Caco-2 (cell line): ENCODE measurements at regions not wholly inside any gene's neighbourhood (a gene's known extent, or its start where the extent isn't known, plus 50 kb on each side); places are given as distances from the start of the nearest gene placed in this dataset.
A peak's percentile ranks its signal among the peaks of the same experiment; 100 is the strongest.

Experiments
- BruUV-seq: library from RNA; stranded (reverse); fragments of 400-500 nt; replicated peaks from 2 replicates; lab custom pipeline; 2021; lab: Mats Ljungman, UMichigan
- CTCF ChIA-PET: fragments of 300-600 bp; sonication (Branson Sonifier 250); formaldehyde crosslinking; loops from one replicate; lab custom pipeline; 2022; ENCODE audit warnings: antibody characterized with exemption; lab: Charles Lee
- POLR2A ChIA-PET: fragments of 300-600 bp; sonication (Branson Sonifier 250); formaldehyde crosslinking; loops from one replicate; lab custom pipeline; 2022; ENCODE audit warnings: antibody characterized with exemption; lab: Charles Lee
- DNase-seq, 2 experiments: peaks; one replicate each; pipeline versions ENCODE4 v3.0.0 to v3.0.0-alpha.2; 2020 to 2022
- H3K27me3 ChIP-seq: replicated peaks from 2 replicates; pipeline ENCODE4 v1.6.0; 2011; ENCODE audit warnings: low read length; ENCODE audit not compliant: control insufficient read depth, insufficient read depth
- H3K36me3 ChIP-seq: 2 replicates; pipeline ENCODE4 v1.5.1; 2011; ENCODE audit warnings: low read length; ENCODE audit not compliant: control insufficient read depth, insufficient read depth
- H3K4me1 ChIP-seq: fragments of 250-450 bp; sonication (Bioruptor Pico); 2 replicates; pipeline ENCODE4 v1.5.1; 2020; ENCODE audit warnings: mild to moderate bottlenecking
- H3K4me3 ChIP-seq: 2 replicates; pipeline ENCODE4 v1.5.1; 2011; ENCODE audit warnings: low read depth, mild to moderate bottlenecking, control low read depth, low read length
- H3K9me3 ChIP-seq: fragments of 250-450 bp; sonication (Bioruptor Pico); 2 replicates; pipeline ENCODE4 v1.5.1; 2020; ENCODE audit warnings: mild to moderate bottlenecking, moderate library complexity
- H3K27ac Mint-ChIP-seq: one replicate; pipeline ENCODE4 v1.8.0; 2022; ENCODE audit warnings: mixed read lengths; ENCODE audit not compliant: unreplicated experiment
- H3K27me3 Mint-ChIP-seq: one replicate; pipeline ENCODE4 v1.8.0; 2022; ENCODE audit warnings: mixed read lengths; ENCODE audit not compliant: insufficient read depth, unreplicated experiment
- H3K36me3 Mint-ChIP-seq: one replicate; pipeline ENCODE4 v1.8.0; 2022; ENCODE audit warnings: mild to moderate bottlenecking, mixed read lengths; ENCODE audit not compliant: insufficient read depth, unreplicated experiment
- H3K4me1 Mint-ChIP-seq: one replicate; pipeline ENCODE4 v1.8.0; 2022; ENCODE audit warnings: low read depth, mixed read lengths; ENCODE audit not compliant: unreplicated experiment
- H3K4me3 Mint-ChIP-seq: one replicate; pipeline ENCODE4 v1.8.0; 2022; ENCODE audit warnings: mild to moderate bottlenecking, moderate library complexity, mixed read lengths; ENCODE audit not compliant: unreplicated experiment
- H3K9me3 Mint-ChIP-seq: one replicate; pipeline ENCODE4 v1.8.0; 2022; ENCODE audit warnings: mixed read lengths; ENCODE audit not compliant: unreplicated experiment
- CTCF ChIP-seq, 2 experiments: fragments of 200-600 bp in 1 of 2; IDR thresholded peaks; 1 replicate in 1 of 2; 2 replicates in 1 of 2; pipeline versions ENCODE4 v1.5.1 to v1.8.0; 2011 to 2022; ENCODE audit warnings: antibody characterized with exemption in 1 of 2, control low read depth in 1 of 2, inconsistent platforms in 1 of 2, low read depth in 1 of 2, low read length in 1 of 2, mild to moderate bottlenecking in 1 of 2, moderate library complexity in 1 of 2; ENCODE audit not compliant: insufficient read depth in 1 of 2, severe bottlenecking in 1 of 2, unreplicated experiment in 1 of 2
- intact Hi-C: fragments of 100-400 bp; cut with micrococcal nuclease; formaldehyde crosslinking; loops from one replicate; pipeline ENCODE4 v1.10.0; 2022; ENCODE audit not compliant: unreplicated experiment

DNA sequence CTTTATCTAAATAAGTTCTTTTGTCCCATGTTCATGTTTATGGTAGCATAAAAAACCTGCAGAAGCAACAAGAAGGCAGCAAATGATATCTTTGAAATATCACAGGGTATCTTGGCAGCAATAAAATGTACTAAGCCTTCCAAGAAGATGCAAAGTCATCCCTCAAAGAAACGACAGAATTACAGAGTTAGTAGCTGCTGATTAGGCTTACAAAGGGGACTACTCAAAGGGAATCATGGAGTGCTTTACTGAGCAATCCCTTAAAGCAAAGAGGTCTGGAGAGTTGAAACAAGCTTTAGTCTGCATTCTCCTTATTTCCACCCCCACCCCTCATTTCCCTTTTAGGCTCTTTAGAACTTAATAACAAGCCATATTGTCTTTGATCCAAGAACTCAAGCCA is 935.0 kb downstream of the SQOR start:
- DNase-seq = no peak
- Mint-ChIP-seq H3K9me3 (no peaks in the 10 kb centered on the region), H3K27me3 (no peaks in the 10 kb centered on the region), H3K27ac (no peak overlapping the region), H3K4me1 (no peaks in the 10 kb centered on the region), H3K4me3 (no peak overlapping the region), H3K36me3 (no peaks in the 10 kb centered on the region)
- H3K27me3 ChIP-seq = no peaks in the 10 kb centered on the region
- H3K9me3 ChIP-seq = no peaks in the 10 kb centered on the region
- intact Hi-C loops = no loop called here
- ChIA-PET POLR2A (no interaction called here), CTCF (no interaction called here)
- no peaks in the 10 kb centered on the region for H3K4me1 ChIP-seq
- no peak for TF ChIP-seq CTCF (IDR thresholded peaks at IDR 0.05; ENCODE audit: insufficient read depth in 1 of 2, low read depth in 1 of 2, low read length in 1 of 2, severe bottlenecking in 1 of 2, unreplicated experiment in 1 of 2)
- H3K4me3 ChIP-seq = no peak overlapping the region
- BruUV-seq = no TSS peak
- no peaks in the 10 kb centered on the region for H3K36me3 ChIP-seq

GRCh38 chr15:46576646-46577395 is 942.0 kb downstream of the SQOR start:
- no peaks in the 10 kb centered on the region for H3K9me3 Mint-ChIP-seq
- H3K4me3 Mint-ChIP-seq = peak overlapping the region; percentile 10
- Histone ChIP-seq H3K4me1 (peaks cover 17% of the 10 kb centered on the region), H3K9me3 (no peaks in the 10 kb centered on the region), H3K36me3 (no peaks in the 10 kb centered on the region), H3K4me3 (no peak overlapping the region), H3K27me3 (no peaks in the 10 kb centered on the region)
- TF ChIP-seq CTCF (IDR thresholded peaks at IDR 0.05; ENCODE audit: insufficient read depth in 1 of 2, low read depth in 1 of 2, low read length in 1 of 2, severe bottlenecking in 1 of 2, unreplicated experiment in 1 of 2) = no peak
- intact Hi-C loops = loop anchor here (2.0 kb wide), 1 partner anchor 22 kb away; no protein-coding TSS in a partner anchor
- POLR2A ChIA-PET = no interaction called here
- H3K4me1 Mint-ChIP-seq = peaks cover 8% of the 10 kb centered on the region
- DNase-seq = peak; percentile 49 to 70
- H3K27ac Mint-ChIP-seq = peak overlapping the region; percentile 83
- BruUV-seq = no TSS peak
- CTCF ChIA-PET = no interaction called here
- H3K36me3 Mint-ChIP-seq = no peaks in the 10 kb centered on the region
- no peaks in the 10 kb centered on the region for H3K27me3 Mint-ChIP-seq

DNA sequence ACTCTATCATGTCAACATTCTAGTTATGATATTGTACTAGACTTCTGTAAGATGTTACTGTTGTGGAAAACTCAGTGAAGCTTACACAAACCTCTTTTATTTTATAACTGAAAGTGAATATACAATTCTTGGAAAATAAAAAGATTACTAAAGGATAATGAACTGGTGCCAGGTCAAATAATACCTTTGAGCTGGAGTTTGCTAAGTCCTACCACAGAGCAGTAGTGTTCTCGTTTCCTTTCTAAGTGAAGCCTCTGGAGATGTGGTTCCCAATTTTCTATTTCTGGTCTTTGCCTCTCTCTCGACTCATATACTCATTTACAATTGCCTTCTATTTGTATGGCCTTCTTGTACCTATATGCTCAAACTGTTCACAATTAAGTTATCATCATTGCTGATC is 942.9 kb downstream of the SQOR start:
- Mint-ChIP-seq H3K9me3 (no peaks in the 10 kb centered on the region), H3K36me3 (no peaks in the 10 kb centered on the region), H3K4me1 (peaks cover 8% of the 10 kb centered on the region), H3K27ac (no peak overlapping the region), H3K4me3 (no peak overlapping the region), H3K27me3 (no peaks in the 10 kb centered on the region)
- BruUV-seq = no TSS peak
- Histone ChIP-seq H3K27me3 (no peaks in the 10 kb centered on the region), H3K36me3 (no peaks in the 10 kb centered on the region), H3K4me3 (no peak overlapping the region), H3K4me1 (peaks cover 17% of the 10 kb centered on the region), H3K9me3 (no peaks in the 10 kb centered on the region)
- TF ChIP-seq CTCF (IDR thresholded peaks at IDR 0.05; ENCODE audit: insufficient read depth in 1 of 2, low read depth in 1 of 2, low read length in 1 of 2, severe bottlenecking in 1 of 2, unreplicated experiment in 1 of 2) = no peak
- ChIA-PET CTCF (no interaction called here), POLR2A (no interaction called here)
- intact Hi-C loops = loop anchor here (2.0 kb wide), 1 partner anchor 23 kb away; no protein-coding TSS in a partner anchor
- no peak for DNase-seq
